ENCODE measurements at regions not wholly inside any gene's neighbourhood (a gene's known extent, or its start where the extent isn't known, plus 50 kb on each side); places are given as distances from the start of the nearest gene placed in this dataset.

DNA sequence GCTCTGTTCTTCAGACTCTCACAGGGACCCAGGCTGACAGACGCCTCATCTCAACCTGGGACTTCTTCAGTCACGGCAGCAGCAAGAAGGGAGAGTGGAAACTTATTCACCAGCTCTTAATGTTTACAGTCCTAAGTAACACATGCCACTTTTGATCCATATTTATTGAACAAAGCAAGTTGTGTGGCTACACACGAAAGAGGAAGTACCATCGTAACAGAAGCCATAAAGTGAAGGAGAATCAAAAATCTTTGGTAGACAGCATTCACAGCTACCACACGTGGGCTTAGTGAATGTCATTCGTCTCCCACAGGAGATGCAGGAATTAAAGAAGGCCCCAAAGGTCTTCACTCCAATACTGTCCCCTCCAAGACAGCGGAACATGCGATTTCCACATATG, 582.6 kb downstream of the CETN3 start:
- Histone ChIP-seq H2BK5ac (ENCODE audit: low read depth, low read length) (no peak overlapping the region), H3K9me3 (ENCODE audit: insufficient read depth in 2 of 2, low read depth in 1 of 2, low read length in 1 of 2) (no peaks in the 10 kb centered on the region), H3K36me3 (ENCODE audit: control insufficient read depth in 2 of 4, insufficient read depth in 4 of 4, low read length in 3 of 4) (no peaks in the 10 kb centered on the region), H3K4me2 (ENCODE audit: insufficient read depth in 1 of 2, low read depth in 2 of 2, low read length in 2 of 2) (no peak overlapping the region), H2AK5ac (ENCODE audit: low read depth, low read length) (no peak overlapping the region), H3K27me3 (replicated peaks in 1 of 4; ENCODE audit: control insufficient read depth in 3 of 4, extremely low read depth in 1 of 4, insufficient read depth in 3 of 4, low read length in 3 of 4) (no peaks in the 10 kb centered on the region), H3K4me3 (ENCODE audit: extremely low read depth in 1 of 4, insufficient read depth in 2 of 4, low read depth in 3 of 4, low read length in 4 of 4) (no peak overlapping the region), H3K14ac (ENCODE audit: insufficient read length) (no peak overlapping the region), H2BK12ac (ENCODE audit: low read depth, low read length) (no peak overlapping the region), H4K91ac (replicated peaks; ENCODE audit: insufficient read length, low read length) (no peak overlapping the region), H3K23me2 (ENCODE audit: low read depth, low read length) (no peaks in the 10 kb centered on the region), H3K9ac (replicated peaks in 1 of 4; ENCODE audit: extremely low read depth in 1 of 4, low read depth in 3 of 4, low read length in 3 of 4) (no peak overlapping the region), H3K4ac (replicated peaks; ENCODE audit: insufficient read length, low read depth, low read length) (no peak overlapping the region), H3K27ac (ENCODE audit: low read depth, low read length) (no peak overlapping the region), H3K79me2 (ENCODE audit: control insufficient read depth in 1 of 2, insufficient read depth in 2 of 2, low read length in 2 of 2) (no peaks in the 10 kb centered on the region), H3K4me1 (replicated peaks in 1 of 4; ENCODE audit: control insufficient read depth in 3 of 4, insufficient read depth in 4 of 4, low read length in 3 of 4) (peaks cover 0 to 2% (median 0%) of the 10 kb centered on the region in 4 experiments; a peak in 1 of 7 replicates), H2AFZ (ENCODE audit: low read length) (no peak overlapping the region), H3K23ac (ENCODE audit: insufficient read length) (no peak overlapping the region), H2BK20ac (ENCODE audit: low read length) (no peak overlapping the region), H2BK15ac (ENCODE audit: low read length) (no peak overlapping the region), H3K56ac (replicated peaks; ENCODE audit: insufficient read length, low read depth, low read length) (no peak overlapping the region), H4K20me1 (replicated peaks in 1 of 2; ENCODE audit: control insufficient read depth in 1 of 2, insufficient read depth in 2 of 2, low read length in 2 of 2) (no peaks in the 10 kb centered on the region), H4K8ac (ENCODE audit: extremely low read depth, insufficient read depth, low read length) (no peak overlapping the region), H4K5ac (ENCODE audit: insufficient read length, low read depth, low read length) (no peak overlapping the region), H3K18ac (ENCODE audit: extremely low read depth, low read length) (no peak overlapping the region), H3K79me1 (ENCODE audit: low read depth, low read length) (no peaks in the 10 kb centered on the region), H2BK120ac (replicated peaks; ENCODE audit: low read depth, low read length) (no peak overlapping the region)
- CTCF ChIA-PET (ENCODE audit: partially characterized antibody): interaction anchor here (0.8 to 1.1 kb wide), 2 partner anchors 439 to 1096 kb away, joined by 3 read pairs; no protein-coding TSS in a partner anchor
- FAIRE-seq (no peak), DNase-seq (ENCODE audit: low read depth in 1 of 2, low spot score in 2 of 2) (no peak)
- POLR2A ChIA-PET (ENCODE audit: partially characterized antibody): no interaction called here
- 99% methylated on average over 8 of the region's 8 CpGs; no CpG with 5 or more reads in 1 of the 2 experiments for WGBS, 2 experiments (ENCODE audit: extremely low coverage in 1 of 2, insufficient coverage in 1 of 2, insufficient read length in 1 of 2, insufficient replicate concordance in 2 of 2, low coverage in 1 of 2, low lambda C conversion rate in 2 of 2, missing lambda C conversion rate in 1 of 2)
- TF ChIP-seq FOSL1 (IDR thresholded peaks at IDR 0.05; ENCODE audit: insufficient read depth, low read depth, low read length) (no peak), KDM4A (IDR thresholded peaks at IDR 0.05; ENCODE audit: low read depth, low read length, severe bottlenecking) (no peak), SIX5 (IDR thresholded peaks at IDR 0.05; ENCODE audit: low read depth, low read length) (no peak), YY1 (IDR thresholded peaks at IDR 0.05; ENCODE audit: low read depth, low read length) (no peak), BCL11A (IDR thresholded peaks at IDR 0.05; ENCODE audit: low read depth in 2 of 2, low read length in 2 of 2) (no peak), HDAC2 (IDR thresholded peaks at IDR 0.05; ENCODE audit: borderline replicate concordance in 1 of 2, low read depth in 2 of 2, low read length in 2 of 2) (no peak), NRF1 (IDR thresholded peaks at IDR 0.05; ENCODE audit: low read depth, low read length) (no peak), KDM5A (IDR thresholded peaks at IDR 0.05; ENCODE audit: low read length) (no peak), PHF8 (conservative IDR thresholded peaks at IDR 0.05; ENCODE audit: low read depth, low read length) (no peak)
- TF ChIP-seq, protein P1, sequence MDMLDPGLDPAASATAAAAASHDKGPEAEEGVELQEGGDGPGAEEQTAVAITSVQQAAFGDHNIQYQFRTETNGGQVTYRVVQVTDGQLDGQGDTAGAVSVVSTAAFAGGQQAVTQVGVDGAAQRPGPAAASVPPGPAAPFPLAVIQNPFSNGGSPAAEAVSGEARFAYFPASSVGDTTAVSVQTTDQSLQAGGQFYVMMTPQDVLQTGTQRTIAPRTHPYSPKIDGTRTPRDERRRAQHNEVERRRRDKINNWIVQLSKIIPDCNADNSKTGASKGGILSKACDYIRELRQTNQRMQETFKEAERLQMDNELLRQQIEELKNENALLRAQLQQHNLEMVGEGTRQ (IDR thresholded peaks at IDR 0.05; ENCODE audit: low read length): no peak
- TF ChIP-seq, protein P2, sequence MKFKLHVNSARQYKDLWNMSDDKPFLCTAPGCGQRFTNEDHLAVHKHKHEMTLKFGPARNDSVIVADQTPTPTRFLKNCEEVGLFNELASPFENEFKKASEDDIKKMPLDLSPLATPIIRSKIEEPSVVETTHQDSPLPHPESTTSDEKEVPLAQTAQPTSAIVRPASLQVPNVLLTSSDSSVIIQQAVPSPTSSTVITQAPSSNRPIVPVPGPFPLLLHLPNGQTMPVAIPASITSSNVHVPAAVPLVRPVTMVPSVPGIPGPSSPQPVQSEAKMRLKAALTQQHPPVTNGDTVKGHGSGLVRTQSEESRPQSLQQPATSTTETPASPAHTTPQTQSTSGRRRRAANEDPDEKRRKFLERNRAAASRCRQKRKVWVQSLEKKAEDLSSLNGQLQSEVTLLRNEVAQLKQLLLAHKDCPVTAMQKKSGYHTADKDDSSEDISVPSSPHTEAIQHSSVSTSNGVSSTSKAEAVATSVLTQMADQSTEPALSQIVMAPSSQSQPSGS (IDR thresholded peaks at IDR 0.05; ENCODE audit: low read length): no peak
